ENCODE measurements at regions not wholly inside any gene's neighbourhood (a gene's known extent, or its start where the extent isn't known, plus 50 kb on each side); places are given as distances from the start of the nearest gene placed in this dataset.

GRCh38 chr6:169101981-169102380 lies 151.7 kb downstream of the THBS2 start:
- TF ChIP-seq ZNF274 (IDR thresholded peaks at IDR 0.05; ENCODE audit: low read depth, low read length): no peak
- no peak for TF ChIP-seq YY1 (IDR thresholded peaks at IDR 0.05; ENCODE audit: insufficient read depth, insufficient read length)
- no peak for TF ChIP-seq SUZ12 (IDR thresholded peaks at IDR 0.05; ENCODE audit: extremely low read depth, insufficient read depth, insufficient read length)
